NCI-H1930 (cell line): ENCODE measurements at regions not wholly inside any gene's neighbourhood (a gene's known extent, or its start where the extent isn't known, plus 50 kb on each side); places are given as distances from the start of the nearest gene placed in this dataset.
"Not testable (repeated sequence)": the region's sequence is repeated elsewhere in the genome, so short reads cannot be mapped to it uniquely, and the experiment has no call there.

Experiments
- DNase-seq, 2 experiments: peaks; one replicate each; lab custom pipeline; 2025; lab: John Stamatoyannopoulos, UW

DNA sequence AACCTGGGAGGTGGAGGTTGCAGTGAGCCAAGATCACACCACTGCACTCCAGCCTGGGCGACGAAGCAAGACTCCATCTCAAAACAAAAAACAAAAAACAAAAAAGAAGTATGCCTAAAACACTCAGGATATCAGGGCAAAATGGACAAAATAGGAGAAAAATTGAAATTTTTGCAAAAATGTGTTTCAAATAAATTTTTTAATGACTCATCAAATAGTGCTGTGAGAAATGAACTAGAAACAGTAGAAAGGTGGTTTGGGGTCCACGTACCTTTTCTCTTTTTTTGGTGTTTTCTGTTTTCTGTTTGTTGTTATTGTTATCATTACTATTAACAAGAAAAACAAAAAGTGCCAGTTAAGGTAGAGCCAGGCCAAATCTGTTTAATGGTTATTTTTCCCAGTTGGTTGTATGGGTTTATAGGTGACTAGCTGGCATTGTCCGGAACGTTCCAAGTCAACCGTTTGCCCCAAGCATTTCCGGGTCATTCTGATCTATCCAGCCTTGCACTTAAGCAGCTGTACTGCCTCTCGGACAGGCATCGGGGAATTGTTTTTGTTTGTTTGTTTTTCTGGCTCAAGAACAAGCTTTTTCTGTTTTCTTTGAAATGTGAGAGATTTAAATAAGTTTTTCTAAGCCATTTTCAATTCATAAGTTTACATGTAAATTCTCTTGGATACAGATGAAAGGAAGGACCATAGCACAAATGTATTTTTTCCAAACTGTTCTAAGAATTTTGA lies 157.0 kb upstream of the NEBL start:
- no peak for DNase-seq

- DNase-seq, result no peak
These were observed 155.6 kb upstream of the NEBL start for GRCh38 chr10:21052709-21053104.

- DNase-seq, result no peak
These were observed 155.1 kb upstream of the NEBL start for GRCh38 chr10:21052072-21052708.

DNA sequence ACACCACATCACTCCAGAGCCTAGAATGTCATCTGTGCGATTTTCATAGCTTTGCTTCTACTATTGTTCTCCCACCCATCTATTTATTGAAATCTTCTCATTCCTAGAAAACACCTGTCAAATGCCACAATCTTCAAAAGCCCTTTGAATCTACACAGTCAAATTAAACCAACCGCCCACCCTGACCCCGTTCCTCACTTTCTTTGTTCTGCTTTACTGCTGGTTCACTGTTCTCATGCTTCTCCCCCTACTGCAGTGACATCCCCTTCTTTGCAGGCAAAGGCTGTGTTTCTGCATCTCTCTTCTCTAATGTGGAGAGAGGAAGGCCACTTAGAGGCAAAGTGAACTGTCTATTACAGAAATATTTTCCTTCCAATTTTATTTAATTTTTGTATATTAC lies 152.4 kb upstream of the NEBL start:
- DNase-seq, result no peak

DNA sequence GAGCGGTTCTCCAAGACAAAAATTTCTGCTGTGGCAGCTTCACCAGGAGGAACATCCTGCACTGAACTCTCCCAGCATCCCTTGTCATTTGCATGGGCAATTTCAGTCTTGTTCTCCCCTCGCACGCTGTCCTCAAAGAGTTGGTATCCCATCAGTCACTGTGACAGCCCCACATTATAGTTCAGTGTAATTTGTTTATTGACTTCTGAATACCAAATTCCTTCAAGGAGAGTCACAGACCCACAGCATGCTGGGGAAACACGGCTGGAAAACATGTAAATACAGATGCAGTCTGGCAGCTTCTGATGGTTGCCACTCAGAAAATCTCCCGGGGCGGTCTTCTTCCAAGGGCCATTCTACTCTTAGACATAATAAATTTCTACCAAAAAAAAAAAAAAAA lies 151.0 kb upstream of the NEBL start:
- no peak for DNase-seq

DNA sequence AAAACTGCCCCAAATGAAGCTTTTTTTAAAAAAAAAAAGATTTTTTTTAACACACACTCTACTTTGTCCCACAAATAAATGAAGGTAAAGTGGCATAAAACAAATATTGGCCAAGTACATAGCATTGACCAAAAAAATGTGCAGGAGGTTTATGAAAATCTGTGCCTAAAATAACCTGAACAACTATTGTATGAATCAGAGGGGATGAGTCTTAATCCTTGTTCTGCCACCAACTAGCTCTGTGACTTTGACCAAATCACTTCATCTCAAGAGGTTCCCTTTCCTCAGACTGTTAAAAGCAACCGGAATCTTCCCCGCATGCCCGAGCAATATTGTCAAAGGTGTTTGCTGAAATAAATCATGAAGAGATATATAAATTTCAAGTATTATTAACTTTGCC lies 150.4 kb upstream of the NEBL start:
- no peak for DNase-seq

DNA sequence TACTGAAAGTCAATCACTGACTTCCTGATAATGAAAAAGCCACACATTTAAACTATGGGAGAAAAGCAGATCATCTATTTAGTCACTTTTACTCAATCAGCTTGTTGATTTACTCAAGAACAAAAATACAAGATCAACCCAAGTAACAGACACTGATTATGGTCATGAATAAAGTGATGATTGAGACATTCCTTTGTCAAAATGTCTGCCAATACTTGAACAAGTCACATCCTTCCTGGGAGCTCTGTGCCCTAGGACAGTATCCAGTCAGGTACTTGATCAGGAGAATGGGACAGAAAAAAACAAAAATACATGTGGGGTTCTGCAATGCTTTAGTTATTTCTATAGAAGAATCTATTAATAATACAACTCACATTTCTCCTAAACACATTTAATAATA lies 150.0 kb upstream of the NEBL start:
- DNase-seq, result no peak

GRCh38 chr10:21043044-21043443 lies 145.9 kb upstream of the NEBL start:
- no peak for DNase-seq

DNA sequence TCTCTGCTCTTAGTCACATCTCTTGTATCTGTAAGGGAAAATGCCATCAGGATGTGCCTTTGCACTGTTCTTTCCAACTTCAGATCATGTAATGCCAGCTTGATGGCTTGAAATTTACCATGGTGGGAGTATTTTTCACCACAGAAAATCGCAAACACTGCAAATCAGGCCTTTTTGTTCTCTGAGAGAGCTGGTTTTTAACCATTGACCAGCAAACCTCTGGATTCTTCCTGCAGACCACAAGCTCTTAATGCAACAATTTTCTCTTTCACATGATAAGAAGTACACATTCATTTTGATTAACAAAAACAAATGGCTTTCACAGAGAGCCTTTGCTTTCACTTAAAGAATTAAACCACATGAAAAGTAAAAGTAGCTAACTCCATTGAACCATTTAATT lies 145.4 kb upstream of the NEBL start:
- no peak for DNase-seq

DNA sequence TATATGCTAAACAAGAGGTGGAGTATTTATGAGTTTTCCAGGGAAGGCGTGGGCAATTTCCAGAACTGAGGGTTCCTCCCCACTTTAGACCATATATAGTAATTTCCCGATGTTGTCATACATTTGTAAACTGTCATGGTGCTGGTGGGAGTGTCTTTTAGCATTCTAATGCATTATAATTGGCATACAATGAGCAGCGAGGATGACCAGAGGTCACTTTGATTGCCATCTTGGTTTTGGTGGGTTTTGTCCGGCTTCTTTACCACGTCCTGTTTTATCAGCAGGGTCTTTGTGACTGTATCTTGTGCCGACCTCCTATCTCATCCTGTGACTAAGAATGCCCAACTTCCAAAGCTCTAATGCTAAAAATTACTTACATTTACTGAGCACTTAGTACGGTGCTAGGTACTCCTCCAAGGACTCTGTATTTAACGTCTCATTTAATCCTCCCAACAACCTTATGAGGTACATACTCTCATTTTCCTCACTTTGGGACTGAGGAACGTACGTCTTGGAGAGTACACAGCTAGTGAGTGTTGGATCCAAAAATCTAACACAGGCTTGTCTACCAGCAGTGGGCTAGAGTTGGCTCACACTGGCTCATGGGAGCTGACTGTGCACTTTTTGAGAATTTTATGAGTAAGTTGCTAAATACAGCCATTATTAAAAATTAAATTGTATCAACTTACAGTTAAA lies 144.8 kb upstream of the NEBL start:
- no peak for DNase-seq

- no peak for DNase-seq
These were observed 142.6 kb upstream of the NEBL start for GRCh38 chr10:21039721-21040120.

GRCh38 chr10:21036757-21037156 lies 139.6 kb upstream of the NEBL start:
- no peak for DNase-seq

DNA sequence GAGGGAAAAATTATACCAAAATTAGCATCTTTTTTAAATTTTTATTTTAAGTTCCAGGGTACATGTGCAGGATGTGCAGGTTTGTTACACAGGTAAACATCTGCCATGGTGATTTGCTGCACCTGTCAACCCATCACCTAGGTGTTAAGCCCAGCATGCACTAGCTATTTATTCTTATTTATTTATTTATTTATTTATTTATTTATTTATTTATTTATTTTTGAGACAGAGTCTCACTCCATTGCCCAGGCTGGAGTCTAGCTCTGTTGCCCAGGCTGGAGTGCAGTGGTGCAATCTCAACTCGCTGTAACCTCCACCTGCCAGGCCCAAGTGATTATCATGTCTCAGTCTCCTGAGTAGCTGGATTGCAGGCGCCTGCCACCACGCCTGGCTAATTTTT lies 137.7 kb upstream of the NEBL start:
- not testable (repeated sequence) for DNase-seq

GRCh38 chr10:21034241-21034640 lies 137.1 kb upstream of the NEBL start:
- no peak for DNase-seq

DNA sequence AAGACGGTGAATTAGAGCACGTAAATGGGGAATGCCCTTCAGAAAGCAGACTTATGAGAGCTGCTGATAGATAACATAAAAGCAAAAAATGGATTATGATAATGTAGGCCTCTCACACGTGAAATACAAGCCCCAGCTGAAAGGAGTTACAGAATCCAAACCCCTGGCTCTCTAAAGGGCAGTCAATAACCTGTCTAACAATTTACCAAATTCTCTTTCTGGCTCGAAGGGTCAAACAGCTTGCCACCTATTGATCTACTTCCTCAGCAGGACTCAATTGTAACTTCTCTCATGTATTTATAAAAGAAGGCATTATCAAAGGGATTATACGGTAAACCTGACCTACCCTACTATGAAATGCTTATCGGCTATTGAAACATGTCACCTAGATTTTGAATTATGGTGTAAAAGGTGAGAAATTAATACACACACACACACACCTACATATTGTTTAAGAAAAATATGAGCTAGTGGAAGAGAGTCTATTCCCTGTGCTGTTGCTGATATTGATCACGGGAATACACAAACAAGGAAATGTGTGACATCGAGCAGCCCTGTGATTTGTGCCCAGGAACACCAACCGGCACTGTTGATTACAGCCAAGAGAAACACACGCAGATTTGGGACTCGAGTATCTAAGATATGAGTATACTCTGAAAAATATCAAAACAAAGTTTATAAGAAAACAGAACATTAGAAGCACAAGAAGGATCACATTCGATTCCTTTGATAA lies 135.6 kb upstream of the NEBL start:
- DNase-seq, result no peak

- DNase-seq, result no peak
These were observed 134.2 kb upstream of the NEBL start for GRCh38 chr10:21031232-21031795.

GRCh38 chr10:21030091-21030490 lies 133.0 kb upstream of the NEBL start:
- DNase-seq, result no peak

DNA sequence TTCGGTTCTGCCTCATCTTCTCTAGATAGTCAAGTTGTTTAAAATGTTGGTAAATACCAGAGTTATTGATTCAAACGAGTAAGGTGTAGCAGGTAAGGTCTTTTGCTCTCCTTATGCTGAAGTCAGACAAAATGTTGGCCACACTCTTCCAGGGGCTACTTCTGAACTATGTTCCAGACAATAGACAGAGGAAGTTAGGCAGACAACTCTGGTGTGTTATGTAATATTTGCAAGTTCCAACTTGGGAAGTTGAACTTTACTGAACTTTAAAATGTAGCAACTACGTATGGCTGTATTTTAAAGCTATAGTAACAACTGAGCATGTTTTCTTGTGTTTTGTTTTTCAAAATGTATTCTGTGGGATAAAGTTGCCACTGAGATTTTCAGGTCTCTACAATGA lies 125.7 kb upstream of the NEBL start:
- DNase-seq, result no peak

GRCh38 chr10:21021843-21022594 lies 124.9 kb upstream of the NEBL start:
- DNase-seq, result no peak

DNA sequence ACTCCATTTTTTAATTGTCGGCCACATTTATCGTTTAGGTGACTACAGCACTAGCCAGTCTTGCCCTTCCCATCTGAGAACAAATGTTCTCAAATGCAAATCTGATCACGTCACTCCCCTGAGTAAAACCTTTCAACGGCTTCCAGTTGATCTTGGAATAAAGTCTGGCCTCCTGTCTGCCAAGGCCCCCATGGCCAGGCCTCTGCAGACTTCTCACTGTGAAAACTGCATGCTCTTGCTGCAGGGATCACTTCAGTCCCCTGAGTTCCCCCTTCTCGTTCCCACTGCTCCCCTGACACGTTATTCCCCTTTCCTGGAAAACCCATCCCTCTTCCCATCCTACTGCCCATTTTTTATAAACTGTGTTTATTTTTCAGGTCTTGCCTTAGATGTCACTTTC lies 124.1 kb upstream of the NEBL start:
- no peak for DNase-seq

DNA sequence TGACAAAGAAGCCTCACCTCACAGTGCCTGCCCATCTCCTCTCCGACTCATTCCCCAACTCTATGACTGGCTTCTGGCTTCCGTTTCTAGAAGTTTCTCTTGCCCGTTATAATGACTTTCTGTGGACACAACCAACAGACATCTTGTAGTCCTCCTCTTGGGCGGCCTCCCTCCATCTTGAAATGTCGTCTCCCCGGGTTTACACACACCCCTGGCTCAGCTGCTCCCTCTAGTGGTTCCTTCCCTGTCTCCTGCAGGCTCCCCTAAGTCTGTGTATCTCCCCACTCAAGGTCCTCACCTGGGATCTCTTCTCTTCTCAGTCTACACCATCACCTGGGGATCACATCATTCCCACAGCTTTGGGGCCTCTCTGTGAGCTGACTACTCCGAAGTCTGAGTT lies 123.4 kb upstream of the NEBL start:
- DNase-seq, result no peak

DNA sequence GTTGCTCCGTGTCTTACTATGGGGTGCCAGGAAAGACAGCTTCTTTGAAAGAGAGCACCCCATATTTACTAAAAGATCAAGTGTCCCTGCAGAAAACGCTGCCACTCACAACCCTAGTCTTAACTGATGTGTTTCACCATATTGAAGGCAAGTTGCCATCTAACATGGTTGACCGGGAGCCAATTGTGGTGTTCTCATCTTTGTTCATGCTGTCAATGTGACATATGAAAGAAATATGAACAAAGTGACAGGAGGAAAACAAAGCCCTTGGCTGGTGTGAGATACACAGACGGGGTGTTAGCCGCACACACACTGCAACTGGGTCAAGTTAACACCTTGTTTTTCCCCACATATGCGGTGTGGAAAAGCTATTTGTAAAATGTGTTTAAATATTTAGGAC lies 122.3 kb upstream of the NEBL start:
- no peak for DNase-seq
